22Rv1 (cell line): ENCODE measurements at regions not wholly inside any gene's neighbourhood (a gene's known extent, or its start where the extent isn't known, plus 50 kb on each side); places are given as distances from the start of the nearest gene placed in this dataset.
"Not testable (repeated sequence)": the region's sequence is repeated elsewhere in the genome, so short reads cannot be mapped to it uniquely, and the experiment has no call there.

Experiments used
- CTCF ChIP-seq: fragments of 450-650 bp; IDR thresholded peaks from 2 replicates; pipeline ENCODE4 v1.5.1; 2017; ENCODE audit warnings: mild to moderate bottlenecking
- ZFX ChIP-seq: fragments of 450-650 bp; IDR thresholded peaks from 2 replicates; pipeline ENCODE4 v1.6.1; 2017; ENCODE audit warnings: antibody characterized with exemption, borderline replicate concordance

- not testable (repeated sequence) for TF ChIP-seq CTCF, ZFX
Observed at GRCh38 chr4:54597678-54598077, 60.1 kb upstream of the KIT start.
